ENCODE measurements at regions not wholly inside any gene's neighbourhood (a gene's known extent, or its start where the extent isn't known, plus 50 kb on each side); places are given as distances from the start of the nearest gene placed in this dataset.

GRCh38 chr1:99149952-99150351 lies 114.3 kb upstream of the PLPPR4 start:
- TF ChIP-seq ZBTB11 (CRISPR knock-in tag; IDR thresholded peaks at IDR 0.05) = no peak
- TF ChIP-seq YBX1 (IDR thresholded peaks at IDR 0.05) = no peak
- TF ChIP-seq CTCF (IDR thresholded peaks at IDR 0.05 in 2 of 3, conservative IDR thresholded peaks at IDR 0.05 in 1 of 3; ENCODE audit: control insufficient read depth in 2 of 3, extremely low read depth in 1 of 3, insufficient read depth in 1 of 3, low read depth in 3 of 3, low read length in 3 of 3) = no peak
- TF ChIP-seq LARP7 (IDR thresholded peaks at IDR 0.05) = no peak
- no peak for TF ChIP-seq NBN (IDR thresholded peaks at IDR 0.05)
- TF ChIP-seq CREM (IDR thresholded peaks at IDR 0.05; ENCODE audit: low read depth) = no peak
- no peak for TF ChIP-seq RFX5 (IDR thresholded peaks at IDR 0.05; ENCODE audit: low read depth, low read length)
- TF ChIP-seq POLR2A (IDR thresholded peaks at IDR 0.05; ENCODE audit: low read depth, low read length) = no peak
- no peak for TF ChIP-seq ZNF24 (IDR thresholded peaks at IDR 0.05)
- TF ChIP-seq HCFC1 (IDR thresholded peaks at IDR 0.05; ENCODE audit: low read length) = no peak
- TF ChIP-seq EZH2 (IDR thresholded peaks at IDR 0.05; ENCODE audit: borderline replicate concordance, control insufficient read depth, low read depth, low read length) = no peak
- no peak for TF ChIP-seq RBBP5 (conservative IDR thresholded peaks at IDR 0.05)

All from GM12878 (cell line).